Stromal cell of bone marrow (primary cell): ENCODE measurements at regions not wholly inside any gene's neighbourhood (a gene's known extent, or its start where the extent isn't known, plus 50 kb on each side); places are given as distances from the start of the nearest gene placed in this dataset.
"Not testable (repeated sequence)": the region's sequence is repeated elsewhere in the genome, so short reads cannot be mapped to it uniquely, and the experiment has no call there.

Experiments used
- DNase-seq: peaks from one replicate; pipeline ENCODE4 v3.0.0-alpha.2; 2012; ENCODE audit warnings: low read depth

DNA sequence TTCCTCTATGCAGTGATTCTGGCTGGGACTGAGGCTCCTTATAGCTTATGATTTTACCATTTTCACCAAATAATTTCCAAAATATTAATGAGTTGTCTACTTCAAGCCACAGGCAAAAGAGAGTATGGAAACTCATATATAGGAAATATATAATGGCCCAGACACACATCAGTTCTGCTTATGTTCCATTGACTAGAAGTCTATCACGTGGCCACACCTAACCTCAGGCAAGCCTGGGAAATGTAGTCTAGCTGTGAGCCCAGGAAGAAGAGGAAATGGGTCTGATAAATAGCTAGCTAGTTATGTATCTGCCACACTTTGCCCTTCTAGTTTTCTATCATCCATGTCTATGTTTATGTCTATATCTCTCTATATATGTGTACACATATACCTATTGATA lies 195.1 kb downstream of the OTOL1 start:
- no peak for DNase-seq

GRCh38 chr3:161694682-161695564 lies 198.3 kb downstream of the OTOL1 start:
- DNase-seq: no peak

DNA sequence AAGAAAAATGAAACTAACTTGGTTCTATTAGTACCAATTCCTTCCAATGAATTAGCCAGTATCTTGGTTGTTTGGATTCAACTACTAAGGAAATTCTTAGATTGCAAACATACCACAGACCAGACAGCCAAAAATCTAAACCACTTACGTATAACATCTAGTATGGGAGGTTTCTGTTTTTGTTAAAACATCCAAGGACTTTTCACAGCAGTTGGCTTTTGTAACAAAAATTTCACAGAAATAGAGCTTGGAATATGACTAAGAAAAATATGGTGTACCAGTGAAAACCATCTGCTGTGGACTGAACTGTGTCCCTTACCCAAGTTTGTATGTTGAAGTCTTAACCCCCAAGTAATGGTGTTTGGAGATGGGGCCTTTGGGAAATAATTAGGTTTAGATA lies 199.2 kb downstream of the OTOL1 start:
- no peak for DNase-seq

GRCh38 chr3:161700998-161701397 lies 204.4 kb downstream of the OTOL1 start:
- no peak for DNase-seq

- DNase-seq: not testable (repeated sequence)
Observed at GRCh38 chr3:161707253-161707652, 210.6 kb downstream of the OTOL1 start.

- DNase-seq: no peak
Observed at GRCh38 chr3:161713731-161714130, 217.1 kb downstream of the OTOL1 start.

DNA sequence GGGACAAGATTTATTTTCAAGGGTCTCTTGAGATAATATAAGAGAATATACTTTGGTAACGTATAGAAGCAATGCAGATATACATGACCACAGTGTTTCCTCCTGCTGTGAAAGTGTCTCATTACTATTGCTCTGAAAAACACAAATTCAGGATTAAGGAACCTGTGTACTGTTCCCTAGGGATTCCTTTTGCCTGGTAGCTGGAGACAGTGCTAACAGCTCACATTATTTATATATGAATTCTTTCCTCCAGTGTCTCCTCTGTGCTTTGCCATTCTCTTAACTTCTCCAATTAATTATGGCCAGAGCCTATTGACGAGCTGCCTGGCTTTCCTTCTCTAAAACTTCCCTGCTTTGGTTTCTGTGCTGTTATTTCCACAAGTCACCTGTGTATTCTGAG lies 235.4 kb downstream of the OTOL1 start:
- no peak for DNase-seq

DNA sequence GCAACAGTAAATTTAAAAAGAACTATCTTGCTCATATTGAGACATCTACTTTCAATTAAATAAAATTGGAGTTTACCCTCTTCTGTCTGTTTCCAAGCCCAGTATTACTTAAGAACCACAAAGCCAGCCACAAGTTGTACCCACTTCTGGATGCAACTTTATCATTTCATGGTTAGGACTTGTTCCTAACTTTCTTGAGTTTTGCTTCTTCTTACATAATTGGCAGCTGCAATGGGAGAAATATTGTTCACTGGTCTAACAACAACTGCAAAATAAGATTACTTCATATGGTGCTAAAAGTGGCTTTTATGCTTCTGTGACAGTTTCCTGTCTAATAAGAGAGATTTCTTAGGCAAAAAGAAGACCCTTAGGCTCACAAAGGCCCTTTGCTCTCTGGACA lies 240.6 kb downstream of the OTOL1 start:
- DNase-seq: no peak

DNA sequence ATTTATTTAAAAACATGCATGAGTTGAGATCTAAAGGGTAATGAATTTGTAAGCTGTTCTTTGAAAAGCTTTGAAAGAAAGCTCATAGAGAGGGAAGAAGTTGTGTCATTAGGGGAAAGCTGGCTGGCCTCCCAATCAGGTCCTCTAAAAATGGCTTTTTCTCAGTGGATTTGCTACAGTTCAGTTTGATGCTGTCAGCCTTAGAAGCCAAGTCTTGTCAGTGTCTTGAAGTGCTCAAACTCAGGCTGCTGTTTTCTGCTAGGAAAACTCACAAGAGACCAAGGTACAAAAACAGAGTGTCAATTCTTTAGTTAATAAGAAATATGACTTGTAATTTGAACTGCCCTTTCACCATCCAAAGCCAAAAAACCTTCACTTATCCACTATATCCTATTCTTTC lies 243.8 kb downstream of the OTOL1 start:
- no peak for DNase-seq

DNA sequence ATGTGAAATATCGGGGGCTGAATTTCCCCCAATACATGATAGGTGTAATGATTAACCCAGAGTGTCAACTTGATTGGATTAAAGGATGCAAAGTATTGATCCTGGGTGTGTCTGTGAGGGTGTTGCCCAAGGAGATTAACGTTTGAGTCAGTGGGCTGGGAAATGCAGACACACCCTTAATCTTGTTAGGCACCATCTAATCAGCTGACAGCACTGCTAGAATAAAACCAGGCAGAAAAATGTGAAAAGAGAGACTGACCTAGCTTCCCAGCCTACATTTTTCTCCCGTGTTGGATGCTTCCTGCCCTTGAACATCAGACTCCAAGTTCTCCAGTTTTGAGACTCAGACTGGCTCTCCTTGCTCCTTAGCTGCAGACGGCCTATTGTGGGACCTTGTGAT lies 247.8 kb downstream of the OTOL1 start:
- DNase-seq: no peak

DNA sequence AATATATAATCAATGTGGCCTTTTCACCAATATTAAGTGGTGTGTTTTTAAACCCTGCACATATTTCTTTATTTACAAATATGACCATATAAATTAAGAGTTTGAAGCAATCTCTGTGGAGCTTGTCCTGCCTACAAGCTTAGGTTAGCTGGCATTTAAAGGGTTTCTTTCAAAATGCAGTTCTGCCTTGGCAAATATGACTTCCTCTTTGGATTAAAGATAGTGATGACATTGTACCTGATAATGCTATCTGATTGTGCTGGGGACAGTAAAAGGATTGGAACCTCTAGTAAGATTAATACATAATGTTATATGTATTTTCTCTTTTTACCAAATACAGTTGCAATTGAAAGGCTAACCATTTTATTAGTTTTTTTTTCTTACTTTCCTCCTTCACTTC lies 249.1 kb downstream of the OTOL1 start:
- DNase-seq: no peak

- no peak for DNase-seq
Observed at GRCh38 chr3:161748049-161748448, 251.4 kb downstream of the OTOL1 start.

DNA sequence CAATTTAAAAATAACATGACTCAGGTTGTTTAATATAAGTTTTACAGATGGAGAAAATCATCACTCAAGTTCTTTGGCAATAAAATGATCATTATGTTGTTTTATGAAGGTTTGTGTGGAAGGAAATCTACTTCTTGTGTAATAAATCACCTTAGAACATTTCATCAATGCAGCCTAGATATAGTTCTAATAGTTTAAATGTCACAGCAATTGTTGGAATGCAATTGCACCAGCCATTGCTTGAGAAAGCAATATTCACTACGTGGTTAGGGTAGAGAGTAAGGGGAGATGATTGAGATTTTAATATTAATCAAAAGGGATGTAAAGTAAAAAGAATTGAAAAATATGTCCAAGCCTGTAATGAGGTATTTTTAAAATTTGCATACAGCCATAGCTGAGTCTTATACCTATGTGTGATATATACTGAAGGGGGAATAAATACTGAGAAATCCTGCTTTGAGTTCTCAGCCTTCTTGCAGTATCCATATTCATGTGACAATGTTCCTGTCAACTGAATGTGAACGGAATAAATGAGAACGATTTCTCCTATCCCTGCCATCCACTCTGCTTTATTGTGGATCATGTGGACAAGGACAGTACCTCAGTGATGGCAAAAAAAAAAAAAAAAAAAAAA lies 257.9 kb downstream of the OTOL1 start:
- no peak for DNase-seq

DNA sequence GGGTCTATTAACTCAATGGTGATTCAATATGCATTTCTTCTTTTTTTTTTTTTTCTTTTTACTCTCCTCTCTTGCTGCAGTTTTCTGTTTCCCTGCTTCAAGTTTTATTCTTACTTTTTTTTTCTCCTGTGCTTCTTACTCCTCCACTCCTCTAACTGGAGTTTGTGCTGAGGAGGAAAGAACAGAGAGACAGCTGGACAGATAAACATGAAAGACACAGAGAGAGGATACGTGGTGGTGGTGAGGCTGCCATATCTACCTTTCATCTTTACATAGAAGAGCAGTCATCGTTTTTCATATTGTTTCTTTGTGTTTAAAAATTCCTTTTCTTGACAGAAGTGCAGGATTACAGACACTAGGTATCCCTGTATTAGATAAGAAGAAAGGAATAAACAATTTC lies 262.8 kb downstream of the OTOL1 start:
- DNase-seq: no peak

DNA sequence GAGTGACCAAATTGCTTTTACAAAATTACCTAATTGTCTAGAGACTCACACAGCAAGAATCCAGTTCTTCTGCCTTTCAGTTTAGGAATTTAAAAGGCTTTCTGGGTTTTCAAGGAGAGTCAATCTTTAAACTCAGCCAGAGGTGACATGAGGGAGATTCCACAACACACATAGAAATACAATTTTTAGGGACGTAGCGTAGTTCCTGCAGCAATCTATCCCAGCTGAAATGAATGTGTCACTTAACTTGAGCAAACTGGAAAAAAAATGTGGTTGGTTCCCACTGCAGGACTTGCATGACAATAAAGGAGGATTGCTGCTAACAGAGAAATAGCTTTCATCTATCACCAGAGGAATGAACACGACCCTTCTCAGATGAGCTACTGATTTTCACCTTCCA lies 269.7 kb downstream of the OTOL1 start:
- no peak for DNase-seq

DNA sequence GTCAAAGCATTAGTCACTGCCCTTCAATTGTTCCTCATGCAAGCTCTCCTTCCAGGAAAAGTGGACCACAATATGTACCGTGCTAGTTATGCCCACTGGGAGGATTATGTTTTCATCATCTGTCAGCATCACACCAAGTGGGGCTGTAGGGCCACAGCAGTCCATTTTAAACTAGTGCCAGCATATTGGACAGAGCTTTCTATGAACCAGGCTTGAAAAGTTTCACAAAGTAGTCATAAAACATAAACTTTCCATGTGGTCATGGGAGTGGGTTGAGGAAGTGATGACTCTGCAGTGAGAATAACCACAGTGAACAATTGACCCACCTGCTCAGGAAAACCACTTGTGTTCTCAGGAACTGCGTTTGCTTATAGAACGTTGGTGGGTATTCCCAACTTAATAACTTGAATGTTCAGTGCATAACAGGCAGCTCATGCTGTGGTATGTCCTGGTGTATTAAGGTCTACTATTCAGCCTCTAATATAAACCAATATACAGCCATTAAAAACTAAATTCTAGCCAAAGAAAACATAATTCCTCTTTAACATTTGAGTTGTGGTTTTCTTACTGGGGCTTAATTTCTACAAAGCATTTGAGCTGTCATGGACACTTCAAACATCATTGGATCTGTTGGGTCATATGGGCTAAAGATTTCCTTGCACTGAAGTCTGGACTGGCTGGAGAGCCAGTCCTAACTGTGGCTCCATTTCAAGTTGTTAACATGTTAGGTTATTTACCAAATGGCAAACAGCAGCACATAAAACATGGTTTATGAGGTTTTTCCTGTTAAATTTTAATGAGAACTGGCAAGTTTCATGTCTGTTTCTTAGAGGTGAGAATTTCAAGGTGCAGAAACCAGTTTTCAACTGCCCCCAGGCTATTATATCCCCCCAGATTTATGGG lies 274.1 kb downstream of the OTOL1 start:
- no peak for DNase-seq

GRCh38 chr3:161781381-161781780 lies 284.8 kb downstream of the OTOL1 start:
- DNase-seq: no peak

GRCh38 chr3:161793194-161793930 lies 296.8 kb downstream of the OTOL1 start:
- DNase-seq: no peak

DNA sequence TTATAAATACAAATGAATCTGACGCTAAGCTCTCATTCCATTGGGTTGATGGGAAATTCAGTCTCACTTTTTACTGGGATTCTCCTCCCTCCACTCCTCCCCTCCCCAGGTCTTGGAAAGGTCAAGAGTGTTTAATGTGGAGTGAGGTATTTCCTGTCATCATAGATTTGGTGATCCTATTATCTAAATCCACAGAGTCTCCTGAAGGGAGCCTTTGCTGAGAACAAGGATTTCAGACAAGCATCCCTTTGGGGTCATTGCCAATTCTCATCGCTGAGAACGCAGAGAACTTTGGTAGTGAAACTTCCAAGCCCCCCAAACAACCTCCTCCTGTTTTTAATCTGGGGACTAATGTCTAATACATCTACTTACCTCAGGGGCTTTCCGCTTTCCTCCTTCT lies 297.9 kb downstream of the OTOL1 start:
- DNase-seq: no peak

GRCh38 chr3:161796312-161796711 lies 299.7 kb downstream of the OTOL1 start:
- no peak for DNase-seq

DNA sequence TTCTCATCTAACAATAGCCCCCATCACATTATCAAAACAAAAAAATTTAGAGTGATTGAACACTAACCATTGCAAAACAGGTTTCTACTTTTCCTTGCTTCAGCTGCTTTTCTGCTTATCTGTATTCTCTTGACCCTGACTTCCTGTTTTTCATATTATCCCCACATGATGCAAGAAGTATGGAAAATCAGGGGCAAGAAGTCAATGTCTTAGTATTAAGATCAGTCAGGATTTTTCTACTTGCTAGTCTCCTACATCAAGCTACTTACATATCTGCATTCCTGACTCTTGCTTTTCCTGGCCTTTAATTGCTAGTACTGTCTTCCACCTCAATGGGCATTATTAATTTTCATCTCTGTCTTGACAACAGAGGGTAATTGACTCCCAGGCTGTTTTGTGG lies 300.2 kb downstream of the OTOL1 start:
- no peak for DNase-seq

GRCh38 chr3:161798016-161798415 lies 301.4 kb downstream of the OTOL1 start:
- no peak for DNase-seq
